B cell (primary cell): ENCODE measurements at regions not wholly inside any gene's neighbourhood (a gene's known extent, or its start where the extent isn't known, plus 50 kb on each side); places are given as distances from the start of the nearest gene placed in this dataset.

Source experiments
- CTCF ChIP-seq: fragments of 200-600 bp; IDR thresholded peaks from one replicate; pipeline ENCODE4 v1.8.0; 2022; ENCODE audit warnings: antibody characterized with exemption, mild to moderate bottlenecking
- EZH2 ChIP-seq: IDR thresholded peaks from 2 replicates; pipeline ENCODE4 v1.6.1; 2012; ENCODE audit warnings: borderline replicate concordance, low read depth, mild to moderate bottlenecking, moderate library complexity, low read length; ENCODE audit not compliant: insufficient read depth, poor library complexity, severe bottlenecking

DNA sequence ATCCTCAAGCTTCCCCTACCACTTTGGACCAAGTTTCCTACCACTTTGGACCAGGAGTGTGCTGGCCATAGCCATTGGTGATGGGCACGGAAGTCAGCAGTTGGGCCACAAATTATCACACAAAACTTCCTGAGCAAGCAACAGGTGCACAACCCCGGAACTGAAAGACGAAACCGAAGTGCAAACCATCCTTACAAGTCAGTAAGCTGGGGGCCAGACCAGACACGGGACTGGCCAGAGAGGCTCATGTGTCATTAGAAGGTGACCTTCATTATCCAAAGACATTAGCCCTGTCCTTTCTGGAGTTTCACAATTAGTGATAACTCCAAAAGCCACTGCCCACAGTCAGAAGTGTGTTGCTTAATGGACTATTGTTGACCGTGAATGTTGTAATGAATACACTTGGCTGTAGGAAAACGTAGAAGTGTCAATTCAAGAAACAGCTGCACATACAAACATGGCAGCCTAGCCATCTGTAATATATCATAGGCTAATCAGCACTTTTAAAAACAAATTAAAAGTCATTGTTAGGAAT lies 244.1 kb upstream of the IRS2 start:
- TF ChIP-seq CTCF (no peak), EZH2 (no peak)
